SK-N-SH (cell line): ENCODE measurements at regions not wholly inside any gene's neighbourhood (a gene's known extent, or its start where the extent isn't known, plus 50 kb on each side); places are given as distances from the start of the nearest gene placed in this dataset.

Experiments used
- CTCF ChIA-PET: fragments of 300-600, 350-600 bp; formaldehyde crosslinking; extraction: SDS; loops from one replicate; lab custom pipeline; 2021; lab: Yijun Ruan, JAX
- POLR2A ChIA-PET: fragments of 350-600 bp; sonication (Branson Sonifier 250); formaldehyde crosslinking; extraction: SDS; loops from one replicate; lab custom pipeline; 2020; ENCODE audit warnings: antibody characterized with exemption, inconsistent platforms; lab: Yijun Ruan, JAX
- DNase-seq: peaks from one replicate; pipeline ENCODE4 v3.0.0; 2012
- H2AFZ ChIP-seq: fragments of 200-600 bp; sonication (generic); 2 replicates; pipeline ENCODE4 v1.8.1; 2016; ENCODE audit warnings: antibody characterized with exemption, mild to moderate bottlenecking, low read depth
- H3F3A ChIP-seq: fragments of 200-600 bp; sonication (generic); replicated peaks from 2 replicates; pipeline ENCODE3; 2016; ENCODE audit warnings: antibody characterized with exemption, mild to moderate bottlenecking; ENCODE audit not compliant: insufficient read depth
- H3K27ac ChIP-seq, 2 experiments: fragments of 200-500 bp in 1 of 2; fragments of 200-600 bp in 1 of 2; sonication (Bioruptor generic) in 1 of 2; sonication (generic), shearing (Covaris generic) in 1 of 2; 2 replicates each; pipeline versions ENCODE4 v1.5.1 to v1.6.1; 2014 to 2016; ENCODE audit warnings: low read depth in 2 of 2, inconsistent platforms in 1 of 2, low read length in 1 of 2, mild to moderate bottlenecking in 1 of 2, mixed read lengths in 1 of 2
- H3K27me3 ChIP-seq: fragments of 200-600 bp; sonication (generic), shearing (Covaris generic); 2 replicates; pipeline ENCODE4 v1.6.1; 2016; ENCODE audit warnings: mixed run types; ENCODE audit not compliant: insufficient read depth
- H3K36me3 ChIP-seq, 2 experiments: fragments of 200-500 bp in 1 of 2; fragments of 200-600 bp in 1 of 2; sonication (Bioruptor generic) in 1 of 2; sonication (generic) in 1 of 2; replicated peaks in 1 of 2; 2 replicates each; pipeline versions ENCODE3 to v1.5.1; 2014 to 2016; ENCODE audit warnings: low read length in 1 of 2, mild to moderate bottlenecking in 1 of 2; ENCODE audit not compliant: insufficient read depth in 2 of 2, control insufficient read depth in 1 of 2
- H3K4me1 ChIP-seq, 2 experiments: fragments of 200-500 bp in 1 of 2; fragments of 200-600 bp in 1 of 2; sonication (Bioruptor generic) in 1 of 2; sonication (generic), shearing (Covaris generic) in 1 of 2; 2 replicates each; pipeline versions ENCODE4 v1.5.1 to v1.6.1; 2014 to 2016; ENCODE audit warnings: low read depth in 1 of 2, low read length in 1 of 2, mixed run types in 1 of 2; ENCODE audit not compliant: insufficient read depth in 2 of 2, control insufficient read depth in 1 of 2
- H3K4me2 ChIP-seq: fragments of 200-600 bp; sonication (generic), shearing (Covaris generic); 2 replicates; pipeline ENCODE4 v1.6.1; 2017; ENCODE audit warnings: mixed run types
- H3K4me3 ChIP-seq, 2 experiments: fragments of 200-500 bp in 1 of 2; fragments of 200-600 bp in 1 of 2; sonication (Bioruptor generic) in 1 of 2; sonication (generic), shearing (Covaris generic) in 1 of 2; 2 replicates each; pipeline versions ENCODE4 v1.5.1 to v1.8.1; 2014 to 2016; ENCODE audit warnings: low read depth in 2 of 2, inconsistent platforms in 1 of 2, low read length in 1 of 2, mild to moderate bottlenecking in 1 of 2, mixed read lengths in 1 of 2, moderate library complexity in 1 of 2
- H3K79me2 ChIP-seq: fragments of 200-600 bp; sonication (generic); 2 replicates; pipeline ENCODE4 v1.8.1; 2017; ENCODE audit warnings: mild to moderate bottlenecking; ENCODE audit not compliant: insufficient read depth
- H3K9ac ChIP-seq: fragments of 200-600 bp; sonication (generic); 2 replicates; pipeline ENCODE4 v1.6.1; 2017; ENCODE audit warnings: mixed run types
- H3K9me2 ChIP-seq: fragments of 200-600 bp; sonication (generic); 2 replicates; pipeline ENCODE4 v1.6.1; 2017; ENCODE audit warnings: mixed run types
- H3K9me3 ChIP-seq: fragments of 200-600 bp; sonication (generic); 2 replicates; pipeline ENCODE4 v1.6.1; 2017; ENCODE audit warnings: mixed run types, mild to moderate bottlenecking, moderate library complexity
- H4K20me1 ChIP-seq: fragments of 200-600 bp; sonication (generic); 2 replicates; pipeline ENCODE4 v1.6.1; 2017; ENCODE audit warnings: mild to moderate bottlenecking, mixed run types; ENCODE audit not compliant: insufficient read depth
- IRF3 ChIP-seq: fragments of 150-350 bp; IDR thresholded peaks from 2 replicates; pipeline ENCODE4 v1.6.1; 2016; ENCODE audit warnings: mild to moderate bottlenecking, low read depth, low read length
- PBX3 ChIP-seq: IDR thresholded peaks from 2 replicates; pipeline ENCODE4; 2012
- WGBS: methylation state at CpG from one replicate; pipeline ENCODE4 v1.1.6; 2017; ENCODE audit warnings: low lambda C conversion rate; 5-methylcytosine and 5-hydroxymethylcytosine counted together

GRCh38 chr4:154691229-154691628 lies 52.6 kb upstream of the LRAT start (continued):
- TF ChIP-seq IRF3: no peak

- H3K4me2 ChIP-seq: no peak overlapping the region
- H3K4me3 ChIP-seq: no peak overlapping the region
- no peak for TF ChIP-seq PBX3
- WGBS: 6% methylated on average over 3 of the region's 3 CpGs
- H3K79me2 ChIP-seq: no peaks in the 10 kb centered on the region
- no peaks in the 10 kb centered on the region for H3K9me3 ChIP-seq
- H3F3A ChIP-seq: no peaks in the 10 kb centered on the region
- no peaks in the 10 kb centered on the region for H3K4me1 ChIP-seq
- no peaks in the 10 kb centered on the region for H3K36me3 ChIP-seq
- no peaks in the 10 kb centered on the region for H3K27me3 ChIP-seq
- no peaks in the 10 kb centered on the region for H4K20me1 ChIP-seq
- no peaks in the 10 kb centered on the region for H3K9me2 ChIP-seq
- no peak overlapping the region for H3K9ac ChIP-seq
- H2AFZ ChIP-seq: no peak overlapping the region
- ChIA-PET POLR2A (no interaction called here), CTCF (no interaction called here)
- no peak overlapping the region for H3K27ac ChIP-seq
- no peak for DNase-seq
Observed at GRCh38 chr4:154692304-154692818, 51.4 kb upstream of the LRAT start.
